Gastroesophageal sphincter (tissue), 4 donors: ENCODE measurements at regions not wholly inside any gene's neighbourhood (a gene's known extent, or its start where the extent isn't known, plus 50 kb on each side); places are given as distances from the start of the nearest gene placed in this dataset.

ENCODE experiments used
- ATAC-seq: fragments of 150-250 bp; one replicate; pipeline ENCODE4 v1.9.1; 2016; ENCODE audit warnings: mild to moderate bottlenecking, moderate library complexity
- H3K27ac ChIP-seq, 4 donors: fragments of 200-600 bp; sonication (generic) in 3 of 4; 1 replicate in 3 of 4; 2 replicates in 1 of 4; pipeline ENCODE4 v1.5.1; 2016 to 2019
- H3K27me3 ChIP-seq: fragments of 200-600 bp; sonication (generic); one replicate; pipeline ENCODE4 v1.5.1; 2019
- H3K36me3 ChIP-seq, 2 donors: fragments of 200-600 bp; sonication (generic); one replicate each; pipeline ENCODE4 v1.5.1; 2019; ENCODE audit warnings: control low read depth in 1 of 2
- H3K4me1 ChIP-seq, 3 donors: fragments of 200-600 bp; sonication (generic); 1 replicate in 2 of 3; 2 replicates in 1 of 3; pipeline ENCODE4 v1.5.1; 2016 to 2019; ENCODE audit warnings: control low read depth in 2 of 3
- H3K4me3 ChIP-seq, 2 donors: fragments of 200-600 bp; sonication (generic); one replicate each; pipeline ENCODE4 v1.5.1; 2019; ENCODE audit warnings: mild to moderate bottlenecking in 1 of 2, moderate library complexity in 1 of 2
- H3K9me3 ChIP-seq, 3 donors: fragments of 200-600 bp; sonication (generic); one replicate each; pipeline ENCODE4 v1.5.1; 2017 to 2019; ENCODE audit warnings: control low read depth in 2 of 3
- CTCF ChIP-seq, 4 experiments: fragments of 200-600 bp in 2 of 4; fragments of 450-650 bp in 2 of 4; sonication (generic) in 1 of 4; IDR thresholded peaks; one replicate each; pipeline ENCODE4 v1.5.1; 2017 to 2019; ENCODE audit warnings: antibody characterized with exemption in 4 of 4, mild to moderate bottlenecking in 2 of 4, moderate library complexity in 2 of 4
- EP300 ChIP-seq: sonication (generic); formaldehyde crosslinking; IDR thresholded peaks from one replicate; pipeline ENCODE4 v1.6.1; 2017; ENCODE audit warnings: antibody characterized with exemption, mild to moderate bottlenecking
- POLR2A ChIP-seq, 2 donors: fragments of 450-650 bp; IDR thresholded peaks; one replicate each; pipeline ENCODE4 v1.6.1; 2017; ENCODE audit warnings: antibody characterized with exemption in 2 of 2, mild to moderate bottlenecking in 2 of 2, moderate library complexity in 1 of 2
- POLR2AphosphoS5 ChIP-seq: sonication (generic); formaldehyde crosslinking; IDR thresholded peaks from one replicate; pipeline ENCODE4 v1.6.1; 2017; ENCODE audit warnings: antibody characterized with exemption
- WGBS, 2 donors: methylation state at CpG; one replicate each; pipeline ENCODE4 v1.1.5; 2018; ENCODE audit warnings: low coverage in 1 of 2; 5-methylcytosine and 5-hydroxymethylcytosine counted together

GRCh38 chr10:10513898-10514297, 503.8 kb upstream of the CELF2 start:
- TF ChIP-seq POLR2AphosphoS5 = no peak
- no peak for TF ChIP-seq POLR2A (IDR thresholded peaks at IDR 0.05)
- TF ChIP-seq EP300 = no peak
- TF ChIP-seq CTCF (IDR thresholded peaks at IDR 0.05) = no peak
- no peak overlapping the region for H3K4me3 ChIP-seq
- ATAC-seq = no peak
- no peaks in the 10 kb centered on the region for H3K27me3 ChIP-seq
- peaks cover 0 to 9% (median 0%) of the 10 kb centered on the region in 3 donors for H3K4me1 ChIP-seq
- no peak overlapping the region for H3K27ac ChIP-seq
- 83 to 86% methylated on average over 3 to 4 of the region's 4 CpGs for WGBS, 2 donors
- no peaks in the 10 kb centered on the region for H3K9me3 ChIP-seq
- H3K36me3 ChIP-seq = no peaks in the 10 kb centered on the region

GRCh38 chr10:10514797-10515196, 502.9 kb upstream of the CELF2 start:
- Histone ChIP-seq H3K27ac (no peak overlapping the region), H3K36me3 (no peaks in the 10 kb centered on the region), H3K27me3 (no peaks in the 10 kb centered on the region), H3K4me1 (peaks cover 0 to 9% (median 0%) of the 10 kb centered on the region in 3 donors), H3K9me3 (no peaks in the 10 kb centered on the region), H3K4me3 (no peak overlapping the region)
- TF ChIP-seq EP300 (no peak), POLR2A (IDR thresholded peaks at IDR 0.05) (no peak), POLR2AphosphoS5 (no peak), CTCF (IDR thresholded peaks at IDR 0.05) (no peak)
- WGBS, 2 donors = 90 to 95% methylated on average over 3 of the region's 3 CpGs
- no peak for ATAC-seq

- 56 to 74% methylated on average over 13 of the region's 13 CpGs for WGBS, 2 donors
- H3K27ac ChIP-seq = no peak overlapping the region
- H3K27me3 ChIP-seq = no peaks in the 10 kb centered on the region
- no peak overlapping the region for H3K4me3 ChIP-seq
- peaks cover 0 to 9% (median 0%) of the 10 kb centered on the region in 3 donors for H3K4me1 ChIP-seq
- H3K36me3 ChIP-seq = no peaks in the 10 kb centered on the region
- TF ChIP-seq EP300 (no peak), CTCF (IDR thresholded peaks at IDR 0.05) (no peak), POLR2A (IDR thresholded peaks at IDR 0.05) (no peak), POLR2AphosphoS5 (no peak)
- no peaks in the 10 kb centered on the region for H3K9me3 ChIP-seq
- no peak for ATAC-seq
Observed at GRCh38 chr10:10515479-10516204, 502.0 kb upstream of the CELF2 start.

GRCh38 chr10:10516346-10517130, 501.1 kb upstream of the CELF2 start:
- WGBS, 2 donors = 61 to 66% methylated on average over 8 of the region's 8 CpGs
- Histone ChIP-seq H3K4me1 (peaks cover 0 to 9% (median 0%) of the 10 kb centered on the region in 3 donors), H3K27me3 (no peaks in the 10 kb centered on the region), H3K27ac (no peak overlapping the region), H3K4me3 (no peak overlapping the region), H3K36me3 (no peaks in the 10 kb centered on the region), H3K9me3 (no peaks in the 10 kb centered on the region)
- ATAC-seq = no peak
- no peak for TF ChIP-seq POLR2A (IDR thresholded peaks at IDR 0.05)
- TF ChIP-seq POLR2AphosphoS5 = no peak

GRCh38 chr10:10517866-10518265, 499.8 kb upstream of the CELF2 start:
- H3K4me3 ChIP-seq = no peak overlapping the region
- no peaks in the 10 kb centered on the region for H3K9me3 ChIP-seq
- no peaks in the 10 kb centered on the region for H3K36me3 ChIP-seq
- H3K27ac ChIP-seq = no peak overlapping the region
- 73 to 82% methylated on average over 3 to 4 of the region's 4 CpGs for WGBS, 2 donors
- no peak for ATAC-seq
- H3K27me3 ChIP-seq = no peaks in the 10 kb centered on the region
- H3K4me1 ChIP-seq = peaks cover 0 to 9% (median 0%) of the 10 kb centered on the region in 3 donors
- TF ChIP-seq POLR2AphosphoS5 = no peak
- TF ChIP-seq EP300 = no peak
- no peak for TF ChIP-seq POLR2A (IDR thresholded peaks at IDR 0.05)
- TF ChIP-seq CTCF (IDR thresholded peaks at IDR 0.05) = no peak
